GM12878 (cell line): ENCODE measurements at regions not wholly inside any gene's neighbourhood (a gene's known extent, or its start where the extent isn't known, plus 50 kb on each side); places are given as distances from the start of the nearest gene placed in this dataset.

ENCODE experiments used
- ATAC-seq: fragments of 200-7000 bp; cut with Tn5 transposase; 3 replicates; pipeline ENCODE4 v1.9.1; 2020; ENCODE audit warnings: mild to moderate bottlenecking, moderate library complexity
- BruUV-seq: library from RNA; stranded (reverse); fragments of 400-500 nt; replicated peaks from 2 replicates; lab custom pipeline; 2021; lab: Mats Ljungman, UMichigan
- CTCF ChIA-PET: fragments of 300-600 bp; sonication (Branson Sonifier 250); formaldehyde crosslinking; extraction: SDS; loops from one replicate; lab custom pipeline; 2021; ENCODE audit warnings: inconsistent platforms; lab: Yijun Ruan, JAX
- POLR2A ChIA-PET: fragments of 350-600 bp; formaldehyde crosslinking; extraction: SDS; loops from one replicate; lab custom pipeline; 2021; ENCODE audit warnings: inconsistent platforms; lab: Charles Lee
- RAD21 ChIA-PET: fragments of 300-600 bp; sonication (Branson Sonifier 250); formaldehyde crosslinking; loops from one replicate; lab custom pipeline; 2023; ENCODE audit warnings: antibody characterized with exemption; ENCODE audit not compliant: unreplicated experiment; lab: Charles Lee
- SMC1A ChIA-PET: fragments of 300-600 bp; sonication (Branson Sonifier 250); formaldehyde crosslinking; loops from one replicate; lab custom pipeline; 2023; ENCODE audit not compliant: unreplicated experiment, uncharacterized antibody; lab: Charles Lee
- DNase-seq: peaks from one replicate; pipeline ENCODE4 v3.0.0-alpha.2; 2011; ENCODE audit warnings: low read depth, low spot score
- FAIRE-seq: peaks from 3 replicates; lab custom pipeline; 2011; peaks lifted over from hg19 to GRCh38; lab: Jason Lieb, UNC
- H2AFZ ChIP-seq: 2 replicates; pipeline ENCODE4 v1.6.0; 2011; ENCODE audit warnings: low read depth, low read length, control low read depth; ENCODE audit not compliant: control insufficient read depth
- H3K27ac ChIP-seq: 2 replicates; pipeline ENCODE4 v1.5.1; 2011; ENCODE audit warnings: control low read depth; ENCODE audit not compliant: control insufficient read depth, insufficient read depth
- H3K27me3 ChIP-seq, 2 experiments: replicated peaks in 1 of 2; 2 replicates each; pipeline versions ENCODE4 v1.6.0 to v1.6.1; 2011; ENCODE audit warnings: low read length in 1 of 2; ENCODE audit not compliant: control insufficient read depth in 2 of 2, insufficient read depth in 2 of 2
- H3K36me3 ChIP-seq, 2 experiments: 2 replicates each; pipeline ENCODE4 v1.5.1; 2011; ENCODE audit warnings: low read length in 1 of 2; ENCODE audit not compliant: control insufficient read depth in 2 of 2, insufficient read depth in 2 of 2
- H3K4me1 ChIP-seq: 2 replicates; pipeline ENCODE4 v1.6.1; 2011; ENCODE audit warnings: mild to moderate bottlenecking, low read length, moderate library complexity, mixed read lengths; ENCODE audit not compliant: control insufficient read depth, insufficient read depth
- H3K4me2 ChIP-seq: 2 replicates; pipeline ENCODE4 v1.6.0; 2011; ENCODE audit warnings: control low read depth; ENCODE audit not compliant: control insufficient read depth, insufficient read depth
- H3K4me3 ChIP-seq: fragments of 200-600 bp; sonication (generic); 2 replicates; pipeline ENCODE4 v1.5.1; 2016
- H3K79me2 ChIP-seq: 2 replicates; pipeline ENCODE4 v1.6.0; 2011; ENCODE audit warnings: low read length; ENCODE audit not compliant: control insufficient read depth, insufficient read depth
- H3K9ac ChIP-seq: 2 replicates; pipeline ENCODE4 v1.8.0; 2011; ENCODE audit warnings: low read length, control low read depth, mixed read lengths; ENCODE audit not compliant: control insufficient read depth, insufficient read depth
- H3K9me3 ChIP-seq: replicated peaks from 3 replicates; pipeline ENCODE4 v1.5.1; 2011; ENCODE audit warnings: mild to moderate bottlenecking, low read length; ENCODE audit not compliant: control insufficient read depth, insufficient read depth
- H4K20me1 ChIP-seq: 2 replicates; pipeline ENCODE4 v1.6.0; 2011; ENCODE audit not compliant: control insufficient read depth, insufficient read depth
- CTCF ChIP-seq, 3 experiments: IDR thresholded peaks in 2 of 3; conservative IDR thresholded peaks in 1 of 3; 2 replicates each; pipeline ENCODE4 v1.5.1; 2011; ENCODE audit warnings: low read depth in 3 of 3, low read length in 3 of 3, mild to moderate bottlenecking in 3 of 3, control low read depth in 2 of 3, moderate library complexity in 2 of 3, inconsistent platforms in 1 of 3, mixed read lengths in 1 of 3; ENCODE audit not compliant: control insufficient read depth in 2 of 3, insufficient read depth in 1 of 3; ENCODE audit errors: extremely low read depth in 1 of 3
- EED ChIP-seq: sonication (generic); IDR thresholded peaks from 2 replicates; pipeline ENCODE4 v1.6.1; 2016; ENCODE audit warnings: antibody characterized with exemption, low read depth
- ELK1 ChIP-seq: IDR thresholded peaks from 2 replicates; pipeline ENCODE4 v1.6.1; 2012; ENCODE audit warnings: low read depth, low read length, improper control_type of control experiment
- FOXM1 ChIP-seq: IDR thresholded peaks from 2 replicates; pipeline ENCODE4 v1.6.1; 2012; ENCODE audit warnings: low read depth, mild to moderate bottlenecking, inconsistent platforms, low read length, moderate library complexity
- HDGF ChIP-seq: fragments of 450-650 bp; IDR thresholded peaks from 2 replicates; pipeline ENCODE4 v1.6.1; 2016; ENCODE audit warnings: antibody characterized with exemption
- IKZF2 ChIP-seq, 2 experiments: fragments of 450-650 bp; IDR thresholded peaks; 2 replicates each; pipeline ENCODE4 v1.6.1; 2017; ENCODE audit warnings: mild to moderate bottlenecking in 2 of 2, moderate library complexity in 2 of 2
- JUNB ChIP-seq: IDR thresholded peaks from 2 replicates; pipeline ENCODE4 v1.6.1; 2016; ENCODE audit warnings: antibody characterized with exemption, mild to moderate bottlenecking
- NFYA ChIP-seq: IDR thresholded peaks from 2 replicates; pipeline ENCODE4 v1.6.1; 2011; ENCODE audit warnings: low read depth, mild to moderate bottlenecking, low read length, improper control_type of control experiment, borderline replicate concordance
- NR2C1 ChIP-seq: fragments of 450-650 bp; IDR thresholded peaks from 2 replicates; pipeline ENCODE4 v1.6.1; 2017; ENCODE audit warnings: antibody characterized with exemption, mild to moderate bottlenecking, moderate library complexity
- PAX8 ChIP-seq: fragments of 450-650 bp; IDR thresholded peaks from 2 replicates; pipeline ENCODE4 v1.6.1; 2017; ENCODE audit warnings: mild to moderate bottlenecking, moderate library complexity
- POLR2A ChIP-seq: IDR thresholded peaks from 2 replicates; pipeline ENCODE4 v1.6.1; 2011; ENCODE audit warnings: low read depth, mild to moderate bottlenecking, low read length
- RBBP5 ChIP-seq: fragments of 200-600 bp; sonication (generic); conservative IDR thresholded peaks from 2 replicates; pipeline ENCODE4 v1.6.1; 2016
- RCOR1 ChIP-seq: conservative IDR thresholded peaks from 2 replicates; pipeline ENCODE4 v1.6.1; 2012; ENCODE audit warnings: low read depth, low read length, improper control_type of control experiment
- RELB ChIP-seq: fragments of 450-650 bp; IDR thresholded peaks from 2 replicates; pipeline ENCODE4 v1.6.1; 2017; ENCODE audit warnings: low read depth, mild to moderate bottlenecking, moderate library complexity
- SKIL ChIP-seq: fragments of 450-650 bp; IDR thresholded peaks from 2 replicates; pipeline ENCODE4 v1.6.1; 2017; ENCODE audit warnings: mild to moderate bottlenecking, low read depth, inconsistent platforms; ENCODE audit not compliant: poor library complexity, severe bottlenecking
- SREBF1 ChIP-seq: IDR thresholded peaks from 2 replicates; pipeline ENCODE4 v1.6.1; 2012; ENCODE audit warnings: mild to moderate bottlenecking, low read length
- SRF ChIP-seq, 2 experiments: IDR thresholded peaks; 2 replicates each; pipeline ENCODE4 v1.6.1; 2011; ENCODE audit warnings: low read depth in 2 of 2, low read length in 2 of 2, mild to moderate bottlenecking in 1 of 2, moderate library complexity in 1 of 2
- TAF1 ChIP-seq: IDR thresholded peaks from 2 replicates; pipeline ENCODE4 v1.6.1; 2011; ENCODE audit warnings: mild to moderate bottlenecking, low read depth, low read length, borderline replicate concordance
- ZNF274 ChIP-seq: IDR thresholded peaks from one replicate; pipeline ENCODE4 v1.8.0; 2011; ENCODE audit not compliant: insufficient read length, insufficient read depth
- ZZZ3 ChIP-seq: IDR thresholded peaks from 2 replicates; pipeline ENCODE4 v1.6.1; 2011; ENCODE audit warnings: low read depth; ENCODE audit not compliant: control insufficient read depth, insufficient read length
- WGBS: methylation state at CpG from one replicate; pipeline ENCODE4 v1.1.6; 2016; ENCODE audit warnings: low lambda C conversion rate; ENCODE audit not compliant: insufficient replicate concordance, insufficient coverage; ENCODE audit errors: missing lambda C conversion rate; 5-methylcytosine and 5-hydroxymethylcytosine counted together
- in situ Hi-C: fragments of 300-500 bp; cut with MboI; formaldehyde crosslinking; loops from 9 replicates; pipeline ENCODE4 v1.14.3; 2018; ENCODE audit warnings: mixed read lengths
- intact Hi-C: fragments of 100-400 bp; cut with micrococcal nuclease; formaldehyde crosslinking; loops from one replicate; pipeline ENCODE4 v1.14.2; 2022; ENCODE audit not compliant: unreplicated experiment

- TF ChIP-seq RELB (no peak), ZZZ3 (no peak), EED (no peak), ELK1 (no peak), NFYA (no peak), NR2C1 (no peak), POLR2A (no peak), RCOR1 (no peak), SRF (IDR thresholded peaks at IDR 0.05; ENCODE audit: low read depth in 2 of 2, low read length in 2 of 2) (no peak)
- TF ChIP-seq, all 136 proteins: peak for 0
Measured at GRCh38 chr20:24897974-24898373, 51.1 kb upstream of the CST7 start (continued).

- Histone ChIP-seq H3K4me3 (no peak overlapping the region), H3K27ac (no peak overlapping the region), H3K4me1 (no peaks in the 10 kb centered on the region), H4K20me1 (no peaks in the 10 kb centered on the region), H3K27me3 (no peaks in the 10 kb centered on the region; a peak in 1 of 4 replicates), H2AFZ (no peak overlapping the region), H3K36me3 (no peaks in the 10 kb centered on the region), H3K9ac (no peak overlapping the region), H3K9me3 (no peaks in the 10 kb centered on the region; the same call in 2 of the 3 replicates), H3K4me2 (no peak overlapping the region), H3K79me2 (no peaks in the 10 kb centered on the region)
- in situ Hi-C loops = no loop called here
- CTCF ChIA-PET = no interaction called here
- FAIRE-seq = no peak
- POLR2A ChIA-PET = no interaction called here
- WGBS = 41% methylated on average over 2 of the region's 2 CpGs
- SMC1A ChIA-PET = no interaction called here
- ATAC-seq = no peak
- BruUV-seq = no TSS peak
- intact Hi-C loops = no loop called here
- RAD21 ChIA-PET = no interaction called here
- DNase-seq = no peak
- TF ChIP-seq IKZF2 (IDR thresholded peaks at IDR 0.05) = no peak
- no peak for TF ChIP-seq EED
- TF ChIP-seq ZZZ3 = no peak
- TF ChIP-seq TAF1 = no peak
- TF ChIP-seq JUNB = no peak
- no peak for TF ChIP-seq SREBF1
- no peak for TF ChIP-seq ZNF274
- no peak for TF ChIP-seq HDGF
- no peak for TF ChIP-seq FOXM1
- no peak for TF ChIP-seq CTCF (IDR thresholded peaks at IDR 0.05 in 2 of 3, conservative IDR thresholded peaks at IDR 0.05 in 1 of 3; ENCODE audit: control insufficient read depth in 2 of 3, extremely low read depth in 1 of 3, insufficient read depth in 1 of 3, low read depth in 3 of 3, low read length in 3 of 3)
- no peak for TF ChIP-seq PAX8
- TF ChIP-seq SKIL = no peak
- no peak for TF ChIP-seq RBBP5
Measured at GRCh38 chr20:24899153-24899552, 49.9 kb upstream of the CST7 start.
